Omental fat pad (tissue), 3 donors: ENCODE measurements at regions not wholly inside any gene's neighbourhood (a gene's known extent, or its start where the extent isn't known, plus 50 kb on each side); places are given as distances from the start of the nearest gene placed in this dataset.

ENCODE experiments used
- ATAC-seq: fragments of 150-250 bp; one replicate; pipeline ENCODE4 v1.9.1; 2016; ENCODE audit warnings: mild to moderate bottlenecking, moderate library complexity; ENCODE audit not compliant: low FRiP score
- DNase-seq: peaks from one replicate; pipeline ENCODE4 v3.0.0-alpha.2; 2019; ENCODE audit warnings: low spot score
- TF ChIP-seq, protein P1 (sequence below), 3 donors: fragments of 450-650 bp; IDR thresholded peaks; one replicate each; pipeline ENCODE4 v1.5.1; 2016 to 2017; ENCODE audit warnings: antibody characterized with exemption in 3 of 3, mild to moderate bottlenecking in 3 of 3, moderate library complexity in 2 of 3

DNA sequence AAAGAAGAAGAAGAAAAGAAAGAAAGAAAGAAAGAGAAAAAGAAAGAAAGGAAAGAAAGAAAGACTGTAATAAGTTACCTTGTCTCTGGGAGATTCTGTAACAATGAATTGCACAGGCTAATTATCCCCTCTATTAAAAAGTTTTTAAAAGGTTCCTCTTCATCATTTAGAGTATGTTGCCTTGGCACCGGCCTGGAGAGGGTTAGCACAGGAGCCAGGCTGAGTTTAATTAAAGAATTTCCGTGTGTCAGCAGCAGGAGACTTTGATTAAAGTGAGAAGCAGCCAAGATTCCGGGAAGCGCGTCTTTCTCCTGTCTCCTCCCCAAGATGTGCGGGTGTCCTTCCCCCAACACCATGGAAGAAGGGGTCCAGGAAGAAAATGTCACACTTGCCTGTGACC, 92.8 kb upstream of the ETV6 start:
- TF ChIP-seq, protein P1, sequence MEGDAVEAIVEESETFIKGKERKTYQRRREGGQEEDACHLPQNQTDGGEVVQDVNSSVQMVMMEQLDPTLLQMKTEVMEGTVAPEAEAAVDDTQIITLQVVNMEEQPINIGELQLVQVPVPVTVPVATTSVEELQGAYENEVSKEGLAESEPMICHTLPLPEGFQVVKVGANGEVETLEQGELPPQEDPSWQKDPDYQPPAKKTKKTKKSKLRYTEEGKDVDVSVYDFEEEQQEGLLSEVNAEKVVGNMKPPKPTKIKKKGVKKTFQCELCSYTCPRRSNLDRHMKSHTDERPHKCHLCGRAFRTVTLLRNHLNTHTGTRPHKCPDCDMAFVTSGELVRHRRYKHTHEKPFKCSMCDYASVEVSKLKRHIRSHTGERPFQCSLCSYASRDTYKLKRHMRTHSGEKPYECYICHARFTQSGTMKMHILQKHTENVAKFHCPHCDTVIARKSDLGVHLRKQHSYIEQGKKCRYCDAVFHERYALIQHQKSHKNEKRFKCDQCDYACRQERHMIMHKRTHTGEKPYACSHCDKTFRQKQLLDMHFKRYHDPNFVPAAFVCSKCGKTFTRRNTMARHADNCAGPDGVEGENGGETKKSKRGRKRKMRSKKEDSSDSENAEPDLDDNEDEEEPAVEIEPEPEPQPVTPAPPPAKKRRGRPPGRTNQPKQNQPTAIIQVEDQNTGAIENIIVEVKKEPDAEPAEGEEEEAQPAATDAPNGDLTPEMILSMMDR (IDR thresholded peaks at IDR 0.05): no peak
- no peak for ATAC-seq
- DNase-seq: no peak

DNA sequence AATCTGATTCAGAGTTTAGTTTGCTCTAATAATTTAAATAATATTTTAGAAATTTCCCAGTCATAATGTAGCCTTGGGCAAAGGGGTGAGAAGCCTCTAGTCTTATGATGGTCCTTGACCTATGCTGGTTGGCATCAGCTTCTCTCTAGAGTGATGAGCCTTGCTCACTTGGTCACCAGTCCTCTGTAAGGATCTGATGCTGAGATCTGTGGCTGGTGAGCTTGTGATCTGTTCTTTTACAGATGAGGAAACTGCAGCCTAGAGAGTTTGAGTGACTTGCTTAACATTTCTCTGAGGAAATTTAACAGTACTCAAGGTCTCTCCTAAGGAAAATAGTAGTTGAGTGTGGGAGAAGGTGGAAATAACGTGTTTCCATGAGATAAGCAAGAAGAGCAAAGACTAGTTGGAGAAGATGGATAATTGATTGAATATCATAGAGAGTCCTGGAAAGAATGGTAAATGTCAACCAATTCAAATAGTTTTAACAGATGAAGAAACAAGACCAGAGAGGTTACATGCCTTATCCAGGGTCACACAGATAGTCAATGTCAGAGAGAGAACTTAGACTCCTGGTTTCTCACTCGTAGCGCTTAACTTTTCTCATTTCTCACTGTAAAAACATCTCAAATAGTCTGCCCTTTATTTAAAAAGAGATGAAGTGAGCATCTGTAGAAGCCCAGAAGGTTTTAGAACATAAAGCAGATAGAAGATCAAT, 89.7 kb upstream of the ETV6 start:
- TF ChIP-seq, protein P1 (IDR thresholded peaks at IDR 0.05): no peak
- no peak for ATAC-seq
- no peak for DNase-seq

DNA sequence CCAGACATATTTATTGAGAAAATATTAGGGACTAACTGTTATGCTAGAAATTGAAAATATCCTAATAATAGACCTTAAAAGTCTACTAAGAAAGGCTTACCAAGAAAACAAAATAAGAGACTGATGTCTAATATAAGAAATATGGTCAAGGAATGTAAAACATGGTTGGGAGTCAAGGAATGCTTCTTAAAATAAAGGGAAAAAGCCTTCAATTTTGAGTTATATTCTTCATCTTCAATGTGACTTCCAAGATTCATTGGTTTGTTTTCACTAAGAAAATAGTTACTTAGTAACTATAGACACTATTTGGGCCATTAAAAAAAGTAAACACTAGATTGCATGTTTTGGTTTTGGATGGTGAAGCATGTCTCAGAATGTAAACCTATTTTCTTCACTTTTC, 88.1 kb upstream of the ETV6 start:
- ATAC-seq: no peak

DNA sequence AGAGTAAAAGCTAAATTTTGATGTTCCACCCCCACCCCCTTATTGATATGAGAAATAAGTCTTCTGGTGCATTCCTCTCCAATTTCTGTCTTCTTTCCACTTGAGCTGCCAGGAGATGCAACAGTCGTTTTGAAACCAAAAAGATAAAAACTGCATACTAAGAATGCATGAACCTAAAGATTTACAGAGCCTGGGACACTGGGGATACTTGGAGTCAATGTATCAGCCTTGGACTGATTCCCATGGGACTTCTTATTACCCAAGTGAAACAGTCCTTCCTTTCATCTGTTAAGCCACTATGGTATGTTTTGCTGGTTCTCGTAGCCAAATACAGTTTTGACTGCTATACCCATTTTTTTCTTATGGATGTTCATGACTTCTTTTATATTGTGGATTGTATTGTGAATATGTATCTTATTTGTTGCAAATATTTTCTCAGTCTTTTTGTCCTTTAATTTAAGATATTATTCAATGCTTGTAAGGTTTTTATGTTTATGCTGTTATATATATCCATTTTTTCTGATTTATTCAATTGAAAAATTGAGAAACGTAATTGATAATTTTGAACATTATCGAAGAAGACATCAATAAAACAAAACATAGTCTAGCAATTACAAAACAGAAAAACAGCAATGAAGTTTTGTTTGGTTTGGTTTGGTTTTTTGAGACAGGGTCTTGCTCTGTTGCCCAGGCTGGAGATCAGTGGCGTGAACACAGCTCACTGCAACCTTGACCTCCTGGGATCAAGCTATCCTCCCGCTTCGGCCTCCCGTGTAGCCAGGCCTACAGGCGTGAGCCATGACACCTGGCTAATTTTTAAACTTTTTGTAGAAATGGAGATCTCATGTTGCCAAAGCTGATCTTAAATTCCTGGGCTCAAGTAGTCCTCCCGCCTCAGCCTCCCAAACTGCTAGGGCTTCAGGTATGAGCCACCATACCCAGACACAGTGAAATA, 85.4 kb upstream of the ETV6 start:
- TF ChIP-seq, protein P1 (IDR thresholded peaks at IDR 0.05): no peak
- no peak for ATAC-seq
- DNase-seq: no peak

More for the DNA sequence above, 88.1 kb upstream of the ETV6 start:
- TF ChIP-seq, protein P1 (IDR thresholded peaks at IDR 0.05): no peak
- DNase-seq: no peak

DNA sequence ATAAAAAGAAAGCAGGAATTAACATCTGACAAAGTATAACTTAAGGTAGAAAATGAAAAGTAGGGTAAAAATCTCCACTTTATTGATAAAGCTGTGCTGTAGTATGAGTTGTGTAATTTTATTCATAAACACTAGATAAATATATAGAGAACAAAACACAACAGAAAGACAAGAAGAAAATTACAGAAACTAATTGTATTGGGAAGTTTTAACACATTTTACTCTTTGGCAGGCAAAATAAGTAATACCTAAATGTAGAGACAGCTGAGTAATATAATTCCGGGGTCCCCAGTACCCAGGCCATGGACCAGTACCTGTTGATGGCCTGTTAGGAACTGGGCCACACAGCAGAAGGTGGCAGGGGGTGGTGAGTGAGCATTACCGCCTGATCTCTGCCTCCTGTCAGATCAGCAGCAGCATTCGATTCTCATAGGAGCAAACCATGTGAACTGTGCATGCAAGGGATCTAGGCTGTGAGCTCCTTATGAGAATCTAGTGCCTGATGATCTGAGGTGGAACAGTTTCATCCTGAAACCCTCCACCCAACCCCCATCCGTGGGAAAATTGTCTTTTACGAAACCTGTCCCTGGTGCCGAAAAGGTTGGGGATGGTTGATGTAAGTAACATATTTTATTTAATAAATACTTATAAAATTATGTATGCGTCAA, 84.4 kb upstream of the ETV6 start:
- DNase-seq: no peak
- ATAC-seq: no peak

DNA sequence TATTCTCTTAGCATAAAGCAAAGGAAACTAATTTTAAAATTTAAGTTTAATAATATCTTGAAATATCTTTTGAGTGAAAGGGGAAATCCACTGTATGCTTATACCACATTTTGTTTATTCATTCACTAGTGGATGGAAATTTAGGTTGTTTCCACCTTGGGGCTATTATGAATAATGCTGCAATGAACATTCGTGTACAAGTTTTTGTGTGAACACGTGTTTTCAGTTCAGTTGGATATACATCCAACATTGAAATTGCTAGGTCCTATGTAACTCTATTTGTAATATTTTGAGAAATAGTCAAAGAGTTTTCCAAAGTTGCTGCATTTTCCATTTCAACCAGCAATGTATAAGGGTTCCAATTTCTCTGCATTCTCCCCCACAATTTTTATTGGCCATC, 83.7 kb upstream of the ETV6 start:
- ATAC-seq (no peak), DNase-seq (no peak)
- TF ChIP-seq, protein P1 (IDR thresholded peaks at IDR 0.05): no peak

More for the DNA sequence above, 84.4 kb upstream of the ETV6 start:
- TF ChIP-seq, protein P1 (IDR thresholded peaks at IDR 0.05): no peak
